Loucy (cell line): ENCODE measurements at regions not wholly inside any gene's neighbourhood (a gene's known extent, or its start where the extent isn't known, plus 50 kb on each side); places are given as distances from the start of the nearest gene placed in this dataset.

ENCODE experiments used
- EZH2phosphoT487 ChIP-seq: fragments of 200-600 bp; IDR thresholded peaks from 2 replicates; pipeline ENCODE4 v1.6.1; 2018; ENCODE audit warnings: antibody characterized with exemption, mild to moderate bottlenecking, moderate library complexity, borderline replicate concordance
- TF ChIP-seq, protein P1 (sequence below): fragments of 200-600 bp; sonication (generic); conservative IDR thresholded peaks from 2 replicates; pipeline ENCODE4 v1.5.1; 2014; ENCODE audit warnings: mild to moderate bottlenecking, antibody characterized with exemption, low read length

DNA sequence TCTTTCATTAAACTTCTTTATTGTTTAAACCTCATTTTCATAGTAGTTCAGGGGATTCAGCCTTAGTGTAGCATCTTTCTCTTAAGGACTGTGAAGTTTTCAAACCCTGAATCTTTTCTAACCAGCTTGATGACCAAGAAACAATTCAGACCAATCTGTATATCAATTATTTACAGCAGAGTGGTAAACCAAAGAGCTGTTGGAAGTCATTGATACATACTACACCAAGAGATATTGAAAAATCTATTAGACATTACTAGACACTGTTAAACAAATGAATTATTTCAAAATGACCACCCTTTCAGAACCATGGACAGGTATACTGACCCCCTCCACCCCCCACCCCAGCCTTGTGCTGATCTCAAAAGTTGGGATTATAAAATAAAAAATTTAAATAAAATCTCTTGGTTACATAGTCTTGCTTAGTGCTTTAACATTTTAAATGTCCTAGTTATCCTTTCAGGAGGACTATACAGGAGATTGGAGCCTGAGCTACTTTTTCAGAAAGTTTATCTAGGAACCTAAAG is 143.9 kb upstream of the LSM8 start:
- TF ChIP-seq, protein P1, sequence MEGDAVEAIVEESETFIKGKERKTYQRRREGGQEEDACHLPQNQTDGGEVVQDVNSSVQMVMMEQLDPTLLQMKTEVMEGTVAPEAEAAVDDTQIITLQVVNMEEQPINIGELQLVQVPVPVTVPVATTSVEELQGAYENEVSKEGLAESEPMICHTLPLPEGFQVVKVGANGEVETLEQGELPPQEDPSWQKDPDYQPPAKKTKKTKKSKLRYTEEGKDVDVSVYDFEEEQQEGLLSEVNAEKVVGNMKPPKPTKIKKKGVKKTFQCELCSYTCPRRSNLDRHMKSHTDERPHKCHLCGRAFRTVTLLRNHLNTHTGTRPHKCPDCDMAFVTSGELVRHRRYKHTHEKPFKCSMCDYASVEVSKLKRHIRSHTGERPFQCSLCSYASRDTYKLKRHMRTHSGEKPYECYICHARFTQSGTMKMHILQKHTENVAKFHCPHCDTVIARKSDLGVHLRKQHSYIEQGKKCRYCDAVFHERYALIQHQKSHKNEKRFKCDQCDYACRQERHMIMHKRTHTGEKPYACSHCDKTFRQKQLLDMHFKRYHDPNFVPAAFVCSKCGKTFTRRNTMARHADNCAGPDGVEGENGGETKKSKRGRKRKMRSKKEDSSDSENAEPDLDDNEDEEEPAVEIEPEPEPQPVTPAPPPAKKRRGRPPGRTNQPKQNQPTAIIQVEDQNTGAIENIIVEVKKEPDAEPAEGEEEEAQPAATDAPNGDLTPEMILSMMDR = no peak
- no peak for TF ChIP-seq EZH2phosphoT487
